ENCODE measurements at regions not wholly inside any gene's neighbourhood (a gene's known extent, or its start where the extent isn't known, plus 50 kb on each side); places are given as distances from the start of the nearest gene placed in this dataset.

GRCh38 chr22:20647586-20648305 is 126.2 kb upstream of the SERPIND1 start:
- TF ChIP-seq CTCF (IDR thresholded peaks at IDR 0.05) (no peak), POLR2A (IDR thresholded peaks at IDR 0.05) (no peak)

Measured in esophagus squamous epithelium (tissue), 4 donors.